HG03103 (cell line): ENCODE measurements at regions not wholly inside any gene's neighbourhood (a gene's known extent, or its start where the extent isn't known, plus 50 kb on each side); places are given as distances from the start of the nearest gene placed in this dataset.

Source experiments
- ATAC-seq: cut with Tn5 transposase; IDR thresholded peaks from one replicate; pipeline ENCODE4 v1.9.1; 2021; ENCODE audit warnings: low read depth; ENCODE audit not compliant: unreplicated experiment

DNA sequence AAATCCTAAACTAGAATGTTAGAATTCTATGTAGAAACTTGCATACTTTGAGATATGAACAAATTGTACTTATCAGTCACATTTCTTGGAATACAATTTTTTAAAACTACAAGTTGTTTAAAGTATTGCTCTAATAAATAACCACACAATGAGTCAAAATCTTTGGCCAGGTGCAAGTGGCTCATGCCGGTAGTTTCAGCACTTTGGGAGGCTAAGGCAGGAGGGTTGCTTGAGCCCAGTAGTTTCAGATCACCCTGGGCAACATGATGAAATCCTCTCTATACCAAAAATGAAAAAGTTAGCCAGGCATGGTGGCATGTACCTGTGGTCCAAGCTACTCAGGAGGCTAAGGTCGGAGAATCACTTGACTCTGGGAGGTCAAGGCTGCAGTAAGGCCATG lies 257.8 kb downstream of the COX7C start:
- no peak for ATAC-seq

DNA sequence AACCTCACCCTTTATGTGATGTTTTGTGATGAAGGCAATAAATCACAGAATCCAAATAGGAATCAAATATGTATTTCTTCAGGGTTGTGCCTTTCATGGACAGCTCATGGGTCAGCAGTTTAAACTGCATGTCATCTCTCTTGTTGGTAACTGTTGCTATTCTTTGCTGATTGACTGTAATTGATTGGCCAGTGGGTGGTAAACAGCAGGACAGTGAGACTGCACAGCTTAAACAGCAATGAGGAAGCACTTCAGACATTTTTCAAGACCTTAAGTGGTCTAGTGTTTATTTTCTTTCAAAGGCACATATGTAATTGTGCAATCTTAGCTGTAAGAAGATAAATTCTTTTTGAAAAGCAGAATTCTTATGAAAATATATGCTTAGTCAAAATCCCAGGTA lies 260.5 kb downstream of the COX7C start:
- no peak for ATAC-seq

DNA sequence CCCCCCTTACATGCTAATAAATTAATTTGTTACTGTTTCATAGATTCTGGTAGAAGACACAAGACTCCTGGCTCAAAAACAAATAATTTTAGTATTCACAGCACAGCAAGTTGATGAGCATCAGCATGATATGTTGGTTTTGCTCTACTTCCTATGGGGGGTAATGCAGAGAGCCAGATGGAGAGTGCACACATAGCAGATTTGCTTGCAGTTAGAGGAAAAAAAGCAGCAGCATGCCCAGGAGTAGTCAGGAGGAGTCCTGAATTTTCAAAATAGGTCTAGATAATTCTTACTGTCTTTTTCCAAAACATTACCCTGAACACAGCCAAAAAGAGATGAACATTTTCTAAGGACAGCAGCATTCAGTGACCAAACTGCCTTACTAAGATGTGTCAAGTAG lies 261.3 kb downstream of the COX7C start:
- ATAC-seq = no peak

DNA sequence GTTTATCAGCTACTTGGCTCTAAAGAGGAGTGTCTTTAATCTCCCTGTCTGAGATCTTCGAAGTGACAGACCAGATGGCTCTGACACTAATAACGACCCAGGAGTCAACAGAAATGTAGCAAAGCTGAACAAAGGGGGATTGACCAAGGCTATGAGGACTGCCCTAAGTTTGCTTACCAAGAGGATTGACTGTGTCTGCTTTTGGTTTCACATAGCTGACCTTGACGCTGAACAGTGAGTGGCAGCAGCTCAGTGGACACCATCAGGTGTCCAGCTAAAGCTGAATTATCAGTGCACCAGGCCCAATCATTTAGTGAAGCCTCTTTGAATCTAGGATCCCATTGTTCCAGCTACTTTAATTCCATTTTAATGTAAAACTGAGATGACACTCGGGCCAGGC lies 262.6 kb downstream of the COX7C start:
- ATAC-seq = no peak

DNA sequence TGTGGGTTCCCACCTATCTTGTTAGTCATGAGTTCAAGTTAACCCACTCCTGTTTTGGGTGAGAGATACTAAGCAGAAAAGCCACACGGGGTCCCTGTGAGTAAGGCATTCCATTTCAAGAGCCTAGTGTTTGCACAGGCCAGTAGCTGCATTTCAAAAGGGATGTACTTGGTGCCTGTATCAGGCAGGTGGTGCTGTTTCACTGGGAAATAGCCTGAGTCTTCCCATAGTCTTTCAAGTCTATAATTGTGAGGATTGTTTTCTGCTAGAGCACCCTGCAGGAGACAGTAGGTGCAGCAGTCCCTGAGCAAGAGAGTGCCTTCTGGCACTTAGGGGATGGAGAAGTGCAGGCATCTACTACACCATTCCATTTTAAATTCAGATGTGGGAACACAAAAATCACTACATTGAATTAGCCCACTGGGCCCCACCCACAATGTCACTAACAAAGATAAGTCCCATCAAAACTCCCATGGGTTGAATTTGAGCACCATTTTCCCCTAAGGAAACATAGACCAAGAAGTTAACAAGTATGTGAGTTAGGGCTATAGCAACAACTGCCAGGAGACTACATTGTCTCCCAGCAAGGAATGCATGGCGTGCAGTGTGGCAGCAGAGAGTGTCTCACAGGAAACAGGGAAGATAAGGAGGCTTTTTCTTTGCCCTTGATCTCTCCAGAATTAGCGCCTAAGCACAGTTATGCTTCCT lies 263.2 kb downstream of the COX7C start:
- peak; percentile 94 for ATAC-seq

DNA sequence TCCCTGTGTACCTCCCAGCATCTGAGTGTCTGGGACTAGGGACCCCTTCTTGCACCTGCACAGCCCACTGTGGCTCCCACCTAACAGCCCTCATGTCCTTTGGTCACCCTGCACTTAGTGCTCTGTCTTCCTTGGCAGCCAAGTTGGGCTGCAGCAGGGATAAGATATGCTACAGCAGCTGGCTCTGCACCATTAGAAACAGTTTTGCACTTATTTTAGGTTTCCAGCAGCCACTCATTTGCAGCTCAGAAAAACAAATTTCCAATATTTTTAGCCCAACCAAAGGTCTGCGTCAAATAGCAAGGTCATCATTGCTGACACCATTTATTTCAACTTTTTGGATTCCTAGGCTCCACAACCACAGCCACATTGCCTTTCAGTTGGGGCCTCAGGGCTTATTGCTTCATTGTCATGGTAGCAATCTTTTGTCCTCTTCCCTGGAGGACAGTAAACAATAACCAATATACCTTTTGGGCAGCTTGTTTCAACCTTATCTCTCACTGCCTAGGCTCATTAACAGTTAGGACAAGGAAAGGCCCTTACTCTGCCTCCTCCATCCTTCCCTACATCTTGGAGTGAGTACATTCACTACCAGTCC lies 263.9 kb downstream of the COX7C start:
- no peak for ATAC-seq

DNA sequence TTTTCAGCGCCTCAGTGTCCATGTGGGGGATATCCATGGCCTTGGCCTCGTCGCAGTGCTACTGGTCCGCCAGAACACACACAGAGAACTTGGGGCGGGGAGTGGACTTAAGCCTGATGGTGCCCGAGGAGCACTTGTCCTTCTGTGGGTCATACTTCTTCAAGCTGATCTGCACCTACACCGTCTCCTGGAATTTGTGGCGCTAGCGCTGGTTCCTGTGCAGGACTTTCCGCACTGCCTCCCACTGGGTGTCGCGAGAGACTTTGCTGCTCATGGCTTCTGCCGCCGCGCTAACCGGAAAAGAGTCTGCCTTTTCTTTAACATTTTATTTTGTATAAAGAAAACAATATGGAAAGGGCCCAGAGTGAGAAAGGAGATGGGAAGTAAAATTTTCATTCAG lies 266.9 kb downstream of the COX7C start:
- ATAC-seq = no peak

DNA sequence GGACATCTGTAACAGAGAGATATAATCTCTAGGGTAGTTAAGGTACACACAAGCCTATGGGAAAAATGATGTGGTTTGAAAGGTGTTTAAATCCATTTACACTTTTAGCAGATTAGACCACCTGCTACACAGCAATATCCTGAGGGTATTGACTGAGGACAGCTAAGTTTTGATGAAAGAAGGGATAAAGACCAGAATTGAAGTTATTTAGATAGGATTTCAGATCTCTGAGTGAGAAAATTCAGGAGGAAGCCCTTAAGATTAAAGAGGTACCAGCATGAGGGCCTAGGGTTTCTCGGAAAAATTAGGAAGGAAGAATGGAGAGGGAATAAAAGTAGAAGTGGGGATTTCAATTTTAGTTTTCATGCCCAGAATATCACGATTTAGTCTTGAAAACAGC lies 267.3 kb downstream of the COX7C start:
- no peak for ATAC-seq

DNA sequence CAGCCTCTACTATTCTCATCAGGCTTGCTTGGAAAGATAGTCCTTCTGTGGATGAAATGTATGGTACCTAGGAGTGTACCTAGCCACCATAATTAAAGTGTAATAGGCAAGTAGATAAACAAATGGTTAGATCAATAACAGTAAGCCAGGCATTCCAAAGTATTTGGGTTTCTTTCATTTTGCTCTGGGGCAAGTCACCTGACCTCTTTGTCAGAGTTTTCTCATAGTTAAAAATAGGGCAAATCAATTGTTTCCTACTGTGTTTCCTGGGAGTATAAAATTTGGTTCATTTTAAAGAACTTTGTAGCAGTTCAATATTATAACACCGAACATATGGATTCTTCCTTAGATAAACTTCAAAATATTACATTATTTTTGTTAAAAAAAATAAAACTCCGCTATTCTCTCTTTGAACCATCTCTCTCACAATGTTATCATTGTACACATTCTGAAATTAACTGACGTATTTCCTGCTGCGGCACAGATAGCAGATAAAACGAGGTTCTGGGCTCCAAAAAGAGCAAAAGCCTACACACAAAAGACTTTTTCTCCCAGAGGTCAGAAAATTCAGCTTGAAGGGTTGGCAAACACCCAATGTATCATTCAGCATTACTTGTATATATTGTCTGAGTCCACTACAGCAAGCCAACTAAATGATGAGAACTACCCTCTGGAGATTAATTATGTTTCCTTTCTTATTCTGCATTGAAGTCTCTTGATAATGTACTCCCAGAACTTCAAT lies 267.9 kb downstream of the COX7C start:
- ATAC-seq = no peak

DNA sequence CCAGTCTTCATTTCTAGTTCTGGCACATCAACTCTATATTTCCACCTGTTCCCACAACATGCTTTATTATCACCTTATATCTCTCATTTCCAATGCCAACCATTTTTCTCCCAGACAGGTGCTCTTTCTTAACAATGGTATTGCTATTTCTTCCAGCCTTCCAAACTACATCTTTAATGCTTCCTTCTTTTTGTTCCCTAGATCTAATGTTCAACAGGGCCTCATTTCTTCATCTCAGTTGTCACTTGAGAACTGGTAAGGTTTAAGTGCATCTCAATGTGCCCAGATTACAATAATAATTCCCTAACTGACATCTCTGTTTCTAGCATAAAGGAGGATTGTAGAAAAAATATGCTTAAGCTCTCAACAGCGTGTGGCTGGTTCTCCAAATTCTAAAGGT lies 272.6 kb downstream of the COX7C start:
- no peak for ATAC-seq

DNA sequence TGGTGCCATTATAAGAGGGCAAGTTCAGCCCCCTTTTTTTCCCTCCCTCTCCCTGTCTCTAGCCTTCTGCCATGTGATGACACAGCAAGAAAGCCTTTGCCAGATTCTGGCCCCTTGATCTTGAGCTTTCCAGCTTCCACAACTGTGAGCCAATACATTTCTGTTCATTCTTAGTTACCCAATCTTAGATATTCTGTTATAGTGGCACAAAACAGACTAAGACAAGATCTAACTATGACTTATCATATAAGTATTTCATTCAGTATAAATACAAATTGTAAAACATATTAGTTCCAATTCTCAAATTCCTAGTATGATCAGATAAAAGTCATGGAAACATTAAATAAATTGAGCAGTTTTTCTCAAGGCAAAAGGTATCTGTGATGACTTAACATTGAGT lies 276.3 kb downstream of the COX7C start:
- ATAC-seq = no peak

DNA sequence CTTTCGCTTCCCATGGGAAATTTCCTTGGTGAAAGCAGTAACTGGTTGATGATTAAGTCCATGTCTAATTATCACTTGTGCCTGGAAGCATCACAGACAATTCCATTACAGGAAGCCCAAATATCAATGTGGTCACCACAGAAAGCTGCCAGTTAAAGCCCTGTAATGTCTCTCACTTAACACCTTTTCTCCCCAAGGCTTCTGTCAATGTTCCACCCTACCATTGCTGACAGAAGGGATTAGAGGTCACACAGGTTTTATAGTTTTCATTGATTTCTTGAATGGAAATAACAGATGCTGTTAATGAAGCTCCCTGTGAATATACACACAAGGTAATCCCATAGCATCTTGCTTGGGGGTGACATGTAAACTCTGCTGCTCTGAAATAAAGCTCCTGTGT lies 279.2 kb downstream of the COX7C start:
- ATAC-seq = no peak

DNA sequence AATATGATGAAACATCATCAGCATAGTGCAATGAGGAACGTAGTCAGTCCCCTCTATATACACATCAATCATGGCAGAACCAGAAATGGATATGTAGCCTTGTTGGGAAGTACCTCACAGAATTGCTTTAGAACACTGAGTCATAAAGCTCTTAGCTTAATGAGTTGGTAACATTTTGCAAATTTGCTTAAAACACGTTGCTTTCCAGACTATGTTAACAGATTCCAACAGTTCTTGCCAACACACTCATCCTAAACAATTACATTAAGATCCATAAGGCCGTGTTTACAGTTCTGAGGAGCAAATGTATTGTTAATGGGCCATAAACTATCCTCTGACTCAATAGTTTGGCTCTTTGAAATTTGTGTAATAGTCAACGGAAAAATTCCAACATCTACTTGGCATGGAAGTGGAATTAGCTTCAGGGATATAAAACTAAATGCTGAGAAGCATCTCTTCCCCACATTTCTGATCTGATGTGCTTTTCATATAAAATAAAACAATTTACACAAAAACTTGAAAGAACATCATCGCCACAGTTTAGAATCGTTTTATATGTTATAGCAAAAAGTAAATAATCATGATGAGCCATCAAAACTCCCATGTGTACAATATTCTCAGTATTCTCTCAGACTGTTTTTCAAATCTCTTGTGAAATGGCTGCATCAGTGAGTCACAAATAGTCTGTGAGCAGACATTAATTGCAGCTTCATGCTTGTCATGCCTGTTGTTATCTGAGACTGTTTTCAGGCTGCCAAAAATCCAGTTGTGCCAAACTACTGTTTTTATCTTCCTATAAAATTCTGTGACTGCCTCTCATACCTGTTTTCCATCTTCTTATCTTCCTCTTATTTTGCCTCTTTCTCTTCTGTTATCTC lies 291.9 kb downstream of the COX7C start:
- ATAC-seq = no peak

DNA sequence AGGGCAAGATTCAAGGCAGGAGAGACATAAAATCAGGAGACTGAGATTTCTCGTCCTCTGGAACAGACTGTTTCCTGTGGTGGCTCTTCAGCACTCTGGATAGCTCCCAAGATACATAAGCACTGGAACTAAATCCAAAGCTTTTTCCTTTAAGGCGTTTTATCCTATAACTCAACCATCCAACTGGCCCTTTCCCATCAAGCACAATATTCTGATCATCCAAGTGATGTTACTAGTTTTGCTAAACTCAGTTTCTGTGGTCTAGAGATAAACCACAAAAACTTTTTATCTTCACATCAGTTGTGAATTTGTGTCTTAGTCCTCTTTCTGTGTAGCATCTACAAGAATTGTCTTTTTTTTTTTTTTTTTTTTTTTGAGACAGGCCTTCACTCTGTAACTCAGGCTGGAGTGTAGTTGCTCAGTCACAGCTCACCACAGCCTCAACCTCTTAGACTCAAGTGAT lies 299.4 kb downstream of the COX7C start:
- ATAC-seq = no peak

DNA sequence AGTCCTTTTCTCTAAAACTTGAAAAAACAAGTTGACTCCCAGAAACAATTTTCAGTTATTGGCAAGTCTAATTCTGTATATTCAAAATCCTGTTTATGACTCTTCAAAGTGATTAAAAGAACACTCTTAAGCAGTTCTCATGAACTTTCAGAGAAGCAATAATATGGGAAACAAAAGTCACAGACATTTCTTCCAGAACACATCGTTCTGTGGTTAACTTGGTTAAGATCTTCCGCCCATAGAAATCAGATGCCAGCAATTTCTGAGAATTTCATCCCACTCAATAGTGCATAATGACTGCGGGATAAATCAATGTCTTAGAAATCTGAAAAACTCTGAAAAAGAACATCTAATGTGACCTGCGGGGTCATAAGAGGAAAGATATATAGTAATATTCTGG lies 300.5 kb downstream of the COX7C start:
- no peak for ATAC-seq

DNA sequence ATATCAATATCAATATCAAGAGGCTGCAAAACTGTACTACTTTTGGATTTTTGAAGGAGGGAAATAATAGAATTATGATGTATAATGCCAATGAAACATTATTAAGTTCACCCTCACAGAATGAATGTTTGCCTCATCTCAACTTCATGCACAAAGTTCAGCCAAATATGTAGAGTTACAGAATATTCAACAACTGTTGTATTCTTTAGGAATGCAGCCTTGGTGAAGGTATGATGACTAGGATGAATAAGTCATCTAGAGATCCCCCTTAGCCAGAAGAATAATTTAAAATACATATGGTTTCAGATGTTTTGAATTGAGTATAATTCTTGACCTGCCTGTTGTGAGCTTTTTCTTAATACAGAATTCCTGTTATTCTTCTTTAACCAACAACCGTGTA lies 308.3 kb downstream of the COX7C start:
- no peak for ATAC-seq

DNA sequence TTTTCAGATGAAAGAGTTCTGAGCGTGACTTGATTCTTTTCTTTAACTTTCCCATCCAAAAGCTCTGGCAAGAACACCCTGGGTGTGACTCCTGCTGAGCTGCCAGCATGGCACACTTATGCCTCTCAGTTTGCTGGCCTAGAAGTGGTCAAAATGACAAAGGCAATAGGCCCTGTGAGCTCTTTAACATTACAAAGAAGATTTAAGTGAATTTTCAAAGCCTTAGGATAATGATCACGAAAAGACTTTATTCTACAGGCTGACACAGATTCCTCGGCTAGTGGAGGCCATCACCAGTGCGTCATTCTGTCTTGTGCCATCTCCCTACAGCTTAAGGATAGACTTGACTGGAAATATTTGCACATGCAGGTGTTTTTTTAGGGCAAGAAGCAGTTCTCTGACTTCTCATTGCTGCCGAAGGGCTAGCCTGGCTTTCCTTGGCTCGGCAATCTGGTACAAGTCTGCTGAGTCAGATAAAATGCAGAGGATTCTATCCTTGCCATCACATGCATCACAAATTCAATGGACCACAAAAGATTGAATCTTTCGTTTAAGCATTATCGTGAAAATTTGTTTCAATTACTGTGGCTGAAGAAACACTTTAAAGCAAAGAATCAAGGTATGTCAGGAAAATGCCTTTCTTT lies 311.5 kb downstream of the COX7C start:
- ATAC-seq = no peak

DNA sequence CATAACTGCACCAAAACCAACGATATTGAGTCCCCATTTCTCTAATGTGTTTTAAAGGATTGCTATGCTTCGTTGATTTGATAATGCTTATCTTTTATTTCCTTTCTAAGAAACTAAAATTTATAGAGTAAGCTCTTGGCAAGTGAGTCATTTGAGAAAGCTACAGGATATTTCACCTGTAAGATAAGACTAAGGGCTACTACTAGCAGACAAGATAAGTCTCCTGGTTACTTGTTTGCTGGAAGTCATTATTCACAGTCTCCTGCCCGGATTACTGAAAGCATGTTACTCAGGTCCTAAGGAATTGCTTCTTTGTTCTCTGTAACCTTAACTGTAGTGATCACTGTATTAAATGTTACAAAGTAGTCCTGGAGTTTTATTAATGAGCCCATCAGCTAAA lies 315.9 kb upstream of the RASA1 start:
- no peak for ATAC-seq

DNA sequence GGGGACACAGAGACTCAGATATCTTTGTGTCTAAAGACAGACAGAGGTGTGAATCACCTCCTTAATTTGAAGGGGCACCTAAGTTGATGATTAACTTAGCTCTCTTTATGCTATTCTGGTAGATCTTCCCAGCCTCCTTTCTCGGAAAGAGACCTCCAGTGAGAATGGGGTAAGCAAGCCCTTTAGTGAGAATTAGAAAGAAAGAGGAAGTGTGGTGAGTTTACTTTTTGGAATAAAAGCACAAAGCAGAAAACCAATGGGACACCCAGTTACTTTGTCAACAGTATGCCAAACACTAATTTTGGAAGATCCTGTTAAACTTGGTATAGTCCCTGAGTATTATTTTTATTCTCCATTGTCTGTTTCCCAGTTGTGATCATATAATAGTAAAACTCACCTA lies 302.8 kb upstream of the RASA1 start:
- ATAC-seq = no peak

DNA sequence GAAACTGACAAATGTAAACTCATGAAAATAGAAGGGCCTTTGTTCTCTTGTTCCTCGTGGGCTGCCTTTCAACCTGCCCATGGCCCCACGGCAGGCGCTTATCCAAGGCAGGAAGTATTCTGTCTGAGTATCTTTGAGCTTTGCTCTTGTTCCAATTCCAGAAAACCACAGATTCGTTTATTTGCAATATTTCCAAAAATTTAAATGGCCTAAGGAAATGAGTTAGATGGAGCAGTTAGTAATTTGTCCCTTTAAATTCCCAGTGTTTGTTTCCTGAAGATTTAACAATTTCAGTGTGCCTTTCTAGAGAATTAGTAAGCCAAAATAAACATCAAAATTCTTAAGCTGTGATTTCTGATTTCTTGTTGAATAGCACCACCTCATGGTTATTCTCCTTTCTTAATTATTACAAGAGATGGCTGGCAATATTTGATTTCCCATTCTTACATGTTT lies 299.4 kb upstream of the RASA1 start:
- ATAC-seq = no peak
